SKM-1 (cell line): ENCODE measurements at regions not wholly inside any gene's neighbourhood (a gene's known extent, or its start where the extent isn't known, plus 50 kb on each side); places are given as distances from the start of the nearest gene placed in this dataset.
"Not testable (repeated sequence)": the region's sequence is repeated elsewhere in the genome, so short reads cannot be mapped to it uniquely, and the experiment has no call there.

Experiments
- DNase-seq: peaks from one replicate; lab custom pipeline; 2025; ENCODE audit not compliant: unreplicated experiment; lab: John Stamatoyannopoulos, UW

DNA sequence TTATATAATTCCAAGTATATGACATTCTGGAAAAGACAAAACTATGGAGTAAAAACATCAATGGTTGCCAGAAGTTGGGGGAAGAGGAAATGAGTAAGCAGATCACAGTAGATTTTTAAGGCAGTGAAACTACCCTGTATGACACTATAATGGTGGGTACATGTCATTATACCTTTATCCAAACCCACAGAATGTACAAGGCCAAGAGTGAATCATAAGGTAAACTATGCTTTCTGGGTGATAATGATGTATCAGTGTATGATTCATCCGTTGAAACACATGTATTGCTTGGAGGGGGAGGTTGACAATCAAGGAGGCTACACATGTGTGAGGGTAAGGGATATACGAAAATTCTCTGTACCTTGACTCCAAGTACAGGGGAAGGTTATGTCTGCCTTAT, 862.7 kb downstream of the PLA2G4A start:
- no peak for DNase-seq

DNA sequence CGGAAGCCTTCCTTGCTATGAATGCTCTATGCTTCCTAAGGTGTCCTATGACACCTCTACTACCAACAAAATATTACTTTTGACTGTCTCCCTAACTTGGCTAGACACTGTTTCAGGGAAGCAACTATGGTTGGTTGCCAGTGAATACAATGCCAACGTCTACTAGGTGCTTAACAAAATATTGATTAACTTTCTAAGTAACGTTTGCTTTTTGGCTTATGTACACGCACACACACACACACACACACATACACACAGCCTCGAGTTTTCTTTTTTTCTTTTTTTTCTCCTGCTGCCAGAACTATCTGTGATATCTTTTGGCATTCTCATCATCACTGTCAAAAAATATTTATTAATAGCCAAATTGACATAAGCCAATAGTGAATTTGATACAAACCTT, 864.0 kb downstream of the PLA2G4A start:
- no peak for DNase-seq

DNA sequence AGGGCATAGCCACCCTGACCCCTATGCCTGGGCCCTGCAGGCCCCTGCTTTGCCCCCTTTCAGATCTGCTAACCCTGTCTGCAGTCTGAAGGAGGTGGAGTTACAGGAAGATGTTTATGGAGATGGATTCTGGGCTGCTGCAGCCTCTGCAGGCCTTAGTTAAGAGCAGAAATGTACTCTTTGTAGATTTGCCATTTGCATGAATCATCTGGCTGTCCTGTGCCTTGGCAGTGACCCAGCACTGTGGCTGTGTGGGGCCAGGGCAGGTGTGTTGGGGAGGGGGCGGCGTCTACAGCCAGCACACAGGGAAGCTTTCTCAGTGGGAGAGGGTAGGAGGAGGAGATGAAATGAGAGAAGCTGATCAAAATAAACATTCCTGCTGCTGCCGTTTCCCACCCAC, 867.3 kb downstream of the PLA2G4A start:
- DNase-seq = no peak

DNA sequence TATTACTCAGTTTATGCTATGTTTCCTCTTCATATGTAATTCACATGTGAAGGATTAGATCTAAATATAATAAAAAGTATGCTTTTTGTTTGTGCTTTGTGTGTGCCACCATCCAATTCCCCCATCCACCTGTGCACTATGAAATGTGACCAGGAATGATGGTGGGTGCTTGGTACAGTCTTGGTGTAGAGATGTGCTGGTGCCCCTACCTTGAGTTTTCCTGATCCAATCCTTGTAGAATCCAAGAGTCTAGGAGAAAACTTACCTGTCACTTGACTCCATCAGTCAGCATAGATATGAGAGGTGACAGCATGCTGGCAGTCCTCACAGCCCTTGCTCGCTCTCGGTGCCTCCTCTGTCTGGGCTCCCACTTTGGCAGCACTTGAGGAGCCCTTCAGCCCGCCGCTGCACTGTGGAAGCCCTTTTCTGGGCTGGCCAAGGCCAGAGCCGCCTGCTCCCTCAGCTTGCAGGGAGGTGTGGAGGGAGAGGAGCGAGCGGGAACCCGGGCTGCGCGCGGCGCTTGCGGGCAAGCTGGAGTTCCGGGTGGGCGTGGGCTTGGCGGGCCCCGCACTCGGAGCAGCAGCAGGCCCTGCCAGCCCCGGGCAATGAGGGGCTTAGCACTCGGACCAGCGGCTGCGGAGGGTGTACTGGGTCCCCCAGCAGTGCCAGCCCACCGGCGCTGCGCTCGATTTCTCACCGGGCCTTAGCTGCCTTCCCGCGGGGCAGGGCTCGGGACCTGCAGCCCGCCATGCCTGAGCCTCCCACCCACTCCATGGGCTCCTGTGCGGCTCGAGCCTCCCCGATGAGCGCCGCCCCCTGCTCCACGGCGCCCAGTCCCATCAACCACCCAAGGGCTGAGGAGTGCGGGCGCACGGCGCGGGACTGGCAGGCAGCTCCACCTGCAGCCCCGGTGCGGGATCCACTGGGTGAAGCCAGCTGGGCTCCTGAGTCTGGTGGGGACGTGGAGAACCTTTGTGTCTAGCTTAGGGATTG, 874.7 kb downstream of the PLA2G4A start:
- not testable (repeated sequence) for DNase-seq

DNA sequence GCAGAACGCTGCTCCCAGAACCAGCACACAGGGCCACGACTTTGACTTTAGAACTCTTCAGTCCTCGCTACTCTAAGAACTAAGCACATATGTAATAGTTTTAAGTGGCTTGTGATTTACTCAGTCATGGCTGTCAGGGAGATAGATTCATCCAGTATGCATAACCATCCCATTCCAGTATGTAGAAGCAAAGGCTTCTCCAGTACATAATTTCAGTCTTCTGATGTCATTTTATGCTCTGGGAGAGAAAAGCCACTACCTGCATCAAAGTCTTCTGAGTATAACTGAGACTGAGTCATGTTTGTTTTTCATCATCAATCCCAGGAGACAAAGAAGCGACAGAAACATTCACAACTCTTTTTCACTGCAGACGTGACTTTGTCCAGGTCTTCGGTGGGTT, 885.7 kb downstream of the PLA2G4A start:
- no peak for DNase-seq

DNA sequence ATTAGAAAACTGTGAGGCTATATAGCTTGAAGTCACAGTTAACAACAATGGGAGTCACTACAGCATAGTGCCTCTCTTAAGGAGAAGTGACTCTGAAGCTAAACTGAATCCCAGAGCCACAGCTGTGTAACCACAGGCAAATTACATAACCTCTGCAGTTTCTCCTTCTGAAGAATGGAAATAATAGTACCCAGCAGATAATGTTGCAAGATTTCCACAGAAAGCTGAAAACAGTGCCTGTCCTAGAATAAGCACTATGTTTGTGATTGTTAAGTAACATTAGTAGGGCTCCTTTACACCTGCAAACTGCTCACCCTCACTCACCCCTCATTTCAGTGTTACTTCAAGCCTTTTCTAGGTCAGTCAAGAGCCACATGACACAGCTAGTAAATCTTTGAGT, 886.7 kb downstream of the PLA2G4A start:
- peak; percentile 93 for DNase-seq

DNA sequence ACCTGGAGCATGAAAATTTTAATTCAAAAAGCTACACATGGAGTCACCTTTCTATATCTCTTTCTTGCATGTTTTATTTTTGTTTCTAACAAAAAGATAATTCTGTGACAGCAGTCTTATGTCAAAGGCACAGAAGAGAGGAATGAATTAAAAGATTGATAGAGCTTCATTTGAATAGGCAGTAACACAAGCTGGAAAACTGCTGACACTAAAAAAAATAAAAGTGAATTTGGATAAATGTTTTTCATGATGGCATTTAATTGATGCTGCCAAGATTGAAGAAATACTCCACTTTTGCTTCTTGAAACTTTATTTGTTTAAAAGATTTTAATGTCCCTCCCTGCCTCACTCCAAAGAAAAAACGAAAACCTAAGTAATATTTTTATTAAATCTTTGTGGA, 887.4 kb downstream of the PLA2G4A start:
- DNase-seq = no peak

DNA sequence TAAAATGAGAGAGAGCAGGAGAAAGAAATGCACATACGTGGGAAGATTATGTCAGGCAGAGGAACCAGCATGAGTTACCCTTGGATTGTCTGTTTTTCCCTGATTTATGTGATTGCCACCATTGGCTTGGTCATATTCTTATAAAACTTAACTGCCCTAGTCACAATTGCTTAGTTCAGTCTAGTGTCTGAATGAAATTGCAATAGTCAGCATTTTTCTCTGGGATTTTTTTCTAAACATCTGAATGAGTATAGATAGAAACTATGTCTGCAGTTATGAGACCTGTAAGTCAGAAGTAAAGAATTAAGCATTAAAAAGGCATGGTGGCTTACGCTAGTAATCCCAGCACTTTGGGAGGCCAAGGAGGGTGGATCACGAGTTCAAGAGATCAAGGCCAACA, 889.8 kb downstream of the PLA2G4A start:
- no peak for DNase-seq

DNA sequence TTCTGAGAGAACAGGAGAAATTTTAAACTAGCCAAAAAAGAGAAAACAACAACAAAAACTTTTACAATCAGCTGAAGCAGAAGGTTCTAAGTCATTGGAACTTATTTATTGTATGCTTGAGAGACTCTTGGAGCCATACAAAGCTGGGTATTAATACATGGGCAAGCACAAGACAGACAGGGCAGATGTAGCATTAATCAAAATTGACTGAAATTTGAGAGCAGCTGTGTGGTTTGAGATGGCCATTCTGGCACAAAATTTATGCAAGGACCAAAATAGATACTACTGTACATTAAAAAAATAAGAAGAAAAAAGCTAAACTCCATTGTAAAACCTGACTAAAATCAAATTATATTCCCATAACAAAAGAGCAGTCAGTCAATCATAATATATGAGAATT, 892.5 kb downstream of the PLA2G4A start:
- no peak for DNase-seq

DNA sequence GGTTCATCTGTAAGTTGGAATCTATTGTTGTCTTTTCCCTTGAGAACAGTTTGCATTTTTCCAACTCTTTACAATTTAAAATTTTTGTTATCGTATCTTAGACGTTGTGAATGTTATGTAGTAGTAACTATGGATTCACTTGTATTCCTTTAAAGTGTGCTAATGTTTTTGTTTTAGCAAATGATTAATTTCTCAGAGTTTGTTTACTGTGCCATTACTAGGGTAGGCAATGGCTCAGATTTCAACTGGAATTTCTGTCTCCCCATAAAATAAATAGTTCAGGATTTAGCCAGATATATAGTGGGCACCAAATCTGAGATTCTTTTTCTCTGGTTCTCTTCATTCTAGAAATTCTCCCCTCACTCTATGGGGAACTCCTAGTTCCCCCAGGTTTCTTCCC, 896.5 kb downstream of the PLA2G4A start:
- DNase-seq = no peak

DNA sequence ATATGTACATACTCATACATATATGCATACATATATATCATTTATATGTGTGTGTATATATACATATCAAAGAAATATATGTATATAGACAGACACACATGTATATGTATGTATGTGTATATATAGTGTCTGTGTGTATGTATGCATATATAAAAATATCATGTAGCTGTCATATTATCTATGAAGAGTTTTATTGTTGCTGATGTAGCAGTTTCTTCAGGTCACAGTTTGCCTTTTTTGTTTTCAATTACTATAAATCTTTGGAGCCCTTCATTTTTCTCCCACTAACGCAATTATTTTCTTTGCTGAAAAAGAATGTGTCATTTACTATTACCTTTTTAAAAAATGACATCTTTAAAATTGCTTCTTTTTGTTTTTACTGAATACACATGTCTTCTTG, 904.5 kb downstream of the PLA2G4A start:
- DNase-seq = no peak

DNA sequence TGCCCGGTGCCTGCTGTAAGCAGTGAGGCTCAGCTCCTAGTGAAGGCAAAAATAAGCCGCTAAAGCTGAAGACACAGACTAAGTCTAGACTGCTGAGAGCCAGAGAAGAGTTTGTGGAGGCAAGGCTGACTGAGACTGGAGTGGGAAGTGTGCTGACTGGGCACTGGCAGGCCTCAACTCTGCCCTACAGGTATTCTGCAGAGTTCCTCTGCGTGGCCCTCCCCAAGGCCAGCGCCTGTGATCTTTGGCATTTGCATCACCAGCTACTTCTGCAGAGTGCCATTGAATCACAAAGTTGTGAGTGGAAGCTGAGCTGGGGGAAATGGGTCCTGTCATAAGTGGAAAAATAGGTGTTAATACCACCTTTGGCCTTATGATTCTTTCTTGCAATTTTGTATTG, 905.7 kb downstream of the PLA2G4A start:
- DNase-seq = no peak

DNA sequence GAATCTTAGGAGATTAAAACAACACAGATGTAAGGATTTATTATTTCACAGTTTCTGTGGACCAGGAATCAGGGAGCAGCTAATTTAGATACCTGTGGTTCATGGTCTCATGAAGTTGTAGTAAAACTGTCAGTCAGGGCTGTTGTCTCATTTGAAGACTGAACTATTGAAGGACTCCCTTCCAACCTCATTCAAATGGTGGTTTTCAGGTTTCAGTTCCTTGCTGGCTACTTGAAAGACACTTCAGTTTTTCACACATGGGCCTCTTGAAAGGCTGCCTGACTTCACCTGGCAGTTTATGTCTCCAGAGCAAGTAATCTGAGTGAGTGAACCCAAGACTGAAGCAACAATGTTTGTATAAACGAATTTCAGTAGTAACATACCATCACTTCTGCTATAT, 915.9 kb downstream of the PLA2G4A start:
- no peak for DNase-seq

DNA sequence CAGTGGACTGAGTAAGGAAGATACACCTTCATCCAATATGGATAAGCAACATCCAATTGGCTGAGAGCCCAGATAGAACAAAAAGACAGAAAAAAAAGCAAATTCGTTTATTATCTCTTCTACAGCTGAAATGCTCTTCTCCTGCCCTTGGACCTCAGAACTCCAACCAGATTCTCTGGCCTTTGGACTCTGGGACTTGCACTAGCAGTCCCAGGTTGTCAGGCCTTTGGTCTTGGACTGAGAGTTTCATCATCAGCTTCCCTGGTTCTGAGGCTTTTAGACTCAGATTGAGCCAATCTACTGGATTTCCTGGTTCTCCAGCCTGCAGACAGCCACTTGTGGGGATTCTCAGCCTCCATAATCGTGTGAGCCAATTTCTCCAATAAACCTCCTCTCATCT, 926.8 kb downstream of the PLA2G4A start:
- no peak for DNase-seq

DNA sequence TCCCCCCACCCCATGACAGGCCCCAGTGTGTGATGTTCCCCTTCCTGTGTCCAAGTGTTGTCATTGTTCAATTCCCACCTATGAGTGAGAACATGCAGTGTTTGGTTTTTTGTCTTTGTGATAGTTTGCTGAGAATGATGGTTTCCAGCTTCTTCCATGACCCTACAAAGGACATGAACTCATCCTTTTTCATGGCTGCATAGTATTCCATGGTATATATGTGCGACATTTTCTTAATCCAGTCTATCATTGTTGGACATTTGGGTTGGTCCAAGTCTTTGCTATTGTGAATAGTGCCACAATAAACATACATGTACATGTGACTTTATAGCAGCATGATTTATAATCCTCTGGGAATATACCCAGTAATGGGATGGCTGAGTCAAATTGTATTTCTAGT, 927.9 kb downstream of the PLA2G4A start:
- not testable (repeated sequence) for DNase-seq

DNA sequence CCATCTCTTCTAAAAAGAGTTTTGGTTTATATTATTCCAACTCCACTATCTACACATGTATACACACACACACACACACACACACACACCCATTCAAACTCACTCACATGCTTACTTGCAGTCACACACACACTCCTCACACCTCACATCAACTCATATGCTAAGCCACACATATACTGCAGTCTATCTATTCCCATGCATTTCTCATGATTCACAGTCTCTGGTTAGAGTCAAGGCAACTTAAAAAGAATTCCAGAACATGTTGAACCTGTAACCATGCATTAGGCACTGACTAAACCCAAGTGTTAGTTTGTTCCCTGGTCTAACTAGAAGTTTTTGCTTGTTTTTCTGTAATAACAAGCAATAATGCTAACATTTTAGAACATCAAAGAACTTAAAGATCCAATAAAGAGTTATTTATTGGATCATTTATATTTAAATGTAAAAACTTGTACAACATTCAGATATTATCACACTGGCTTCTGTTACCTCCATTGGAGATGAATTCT, 931.1 kb downstream of the PLA2G4A start:
- no peak for DNase-seq

DNA sequence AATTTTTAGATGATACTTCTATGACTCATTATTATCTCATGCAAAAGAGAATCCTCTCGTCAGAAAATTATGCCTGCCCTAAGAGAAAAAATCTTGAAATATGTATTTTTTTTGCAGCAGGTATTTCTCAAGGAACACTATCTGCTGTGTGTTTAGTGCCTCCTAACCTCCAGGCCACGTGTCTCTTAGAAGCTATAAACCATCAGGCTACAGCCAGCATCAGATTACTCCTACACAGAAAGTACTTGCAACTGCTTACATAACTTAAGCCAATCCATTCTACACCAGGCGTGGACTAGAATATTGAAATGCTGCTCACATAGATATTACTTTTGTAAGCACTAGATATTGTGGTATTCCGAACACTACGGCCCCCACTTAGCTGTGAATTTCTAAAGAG, 933.4 kb downstream of the PLA2G4A start:
- no peak for DNase-seq

DNA sequence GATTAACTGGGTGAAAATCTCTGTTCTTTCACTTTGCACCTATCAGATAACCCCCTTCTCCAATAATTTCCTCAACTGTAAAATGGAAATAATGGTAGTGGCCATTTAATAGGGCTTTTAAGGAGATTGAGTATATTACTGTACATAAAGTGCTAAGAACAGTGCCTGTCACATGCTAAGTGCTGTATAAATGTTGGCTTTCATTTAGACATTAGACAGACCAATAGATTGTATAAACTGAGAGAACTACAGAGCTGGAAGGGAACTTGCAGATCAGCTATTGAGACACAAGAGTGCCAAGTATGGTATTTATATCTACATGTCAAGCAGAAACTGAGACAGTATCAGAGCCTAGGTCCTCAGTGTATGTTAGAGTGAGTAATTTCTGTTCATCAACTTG, 934.7 kb downstream of the PLA2G4A start:
- DNase-seq = no peak

DNA sequence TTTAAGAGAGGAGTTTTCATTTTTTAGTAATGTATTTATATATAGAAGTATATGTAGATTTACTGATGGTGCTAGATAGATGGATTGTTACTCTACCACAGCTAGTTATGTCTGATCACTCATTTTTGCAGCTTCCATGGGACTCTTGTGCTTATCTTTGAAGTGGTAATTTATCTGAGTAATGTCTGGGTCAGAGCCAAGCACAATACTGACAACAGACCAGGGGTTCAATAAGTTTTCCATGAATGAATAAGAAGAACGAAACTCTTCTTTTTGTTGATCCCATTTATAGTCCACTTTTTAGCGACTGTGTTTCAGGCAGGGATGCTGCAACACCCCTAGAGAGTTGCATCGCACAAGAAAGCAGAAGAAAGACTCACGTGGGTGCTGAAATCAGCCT, 935.2 kb downstream of the PLA2G4A start:
- DNase-seq = no peak

DNA sequence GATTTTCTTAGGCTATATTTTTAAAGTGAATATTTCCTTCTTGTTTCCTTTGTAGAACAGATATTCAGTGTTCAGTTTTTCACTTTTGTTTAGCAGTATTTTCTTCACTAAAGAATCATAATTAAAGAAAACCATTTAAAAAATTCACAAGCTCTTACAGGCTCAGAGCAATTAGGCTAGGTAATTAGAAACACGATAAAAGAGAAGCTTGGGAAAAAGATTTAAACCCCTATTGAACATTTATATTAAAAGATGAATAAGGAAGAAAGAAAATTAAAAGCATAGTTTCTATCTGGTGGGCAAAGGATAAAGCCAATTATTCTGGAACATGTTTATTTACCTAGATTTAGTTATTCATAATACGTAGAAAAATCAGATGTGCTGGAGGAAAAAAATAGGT, 942.6 kb downstream of the PLA2G4A start:
- no peak for DNase-seq

DNA sequence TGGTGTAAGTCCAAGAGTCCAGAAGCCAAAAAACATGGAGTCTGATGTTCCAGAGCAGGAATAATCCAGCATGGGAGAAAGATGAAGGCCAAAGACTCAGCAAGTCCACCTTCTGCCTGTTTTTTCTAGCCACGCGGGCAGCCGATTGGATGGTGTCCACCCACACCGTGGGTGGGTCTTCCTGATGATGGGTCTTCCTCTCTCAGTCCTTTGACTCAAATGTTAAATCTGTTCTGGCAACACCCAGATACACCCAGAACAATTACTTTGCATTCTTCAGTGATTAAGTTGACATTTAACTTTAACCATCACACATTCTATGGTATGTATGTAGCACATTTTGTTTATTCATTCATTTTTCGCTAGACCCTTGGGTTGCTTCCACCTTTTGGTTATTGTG, 944.4 kb downstream of the PLA2G4A start:
- DNase-seq = no peak

DNA sequence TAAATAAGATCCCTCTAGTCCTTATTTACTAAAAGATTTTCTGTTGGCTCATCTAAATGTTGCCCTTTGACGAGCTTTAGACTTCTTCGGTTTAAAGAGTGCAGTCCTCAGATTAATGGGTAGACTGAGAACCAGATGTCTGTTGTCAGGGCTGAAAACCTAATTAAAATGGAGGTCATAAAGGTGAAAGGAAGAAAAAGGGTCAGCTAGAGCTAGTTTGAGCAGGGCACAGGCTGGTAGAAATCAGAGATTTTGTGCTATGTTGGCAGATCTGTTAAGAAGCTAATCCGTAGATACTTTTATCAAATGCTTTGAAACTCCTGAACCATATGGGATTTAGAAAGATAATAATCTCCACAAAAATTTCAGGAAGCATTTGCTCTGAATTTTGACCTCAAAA, 959.0 kb downstream of the PLA2G4A start:
- no peak for DNase-seq

DNA sequence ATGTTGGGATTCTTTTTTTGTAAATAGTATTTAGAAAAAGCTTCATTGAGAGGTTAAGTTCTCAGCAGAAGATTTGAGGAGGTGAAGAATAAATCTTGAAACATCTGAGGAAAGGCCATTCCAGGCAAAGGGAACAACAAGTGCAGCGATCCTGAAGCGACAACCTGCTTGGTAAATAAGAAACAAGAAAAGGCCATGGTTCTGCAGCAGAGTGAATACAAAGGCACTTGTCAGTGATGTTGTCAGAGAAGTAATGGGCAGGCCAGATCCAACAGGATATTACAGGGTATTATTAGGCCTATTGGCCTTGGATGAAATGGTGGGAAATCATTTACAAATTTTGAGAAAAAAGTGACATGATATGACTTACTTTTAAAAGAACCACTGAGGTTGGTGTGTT, 960.0 kb downstream of the PLA2G4A start:
- no peak for DNase-seq
